WTC11 (cell line): ENCODE measurements at regions not wholly inside any gene's neighbourhood (a gene's known extent, or its start where the extent isn't known, plus 50 kb on each side); places are given as distances from the start of the nearest gene placed in this dataset.

Source experiments
- ATAC-seq: fragments of 200-7000 bp; cut with Tn5 transposase; 2 replicates; pipeline ENCODE4 v1.10.0; 2021; ENCODE audit warnings: mild to moderate bottlenecking, moderate library complexity
- CTCF ChIA-PET: fragments of 300-600 bp; sonication (Branson Sonifier 250); formaldehyde crosslinking; loops from one replicate; lab custom pipeline; 2021; ENCODE audit warnings: antibody characterized with exemption; lab: Charles Lee
- POLR2A ChIA-PET: fragments of 350-600 bp; sonication (Branson Sonifier 250); formaldehyde crosslinking; loops from one replicate; lab custom pipeline; 2021; ENCODE audit warnings: antibody characterized with exemption; lab: Charles Lee
- DNase-seq: peaks from one replicate; pipeline ENCODE4 v3.0.0; 2021; ENCODE audit warnings: low spot score
- H3K27ac Mint-ChIP-seq: 2 replicates; pipeline ENCODE4 v1.8.0; 2021; ENCODE audit warnings: mixed read lengths
- H3K27me3 Mint-ChIP-seq: 2 replicates; pipeline ENCODE4 v1.8.0; 2021; ENCODE audit warnings: low read depth, mild to moderate bottlenecking, moderate library complexity, mixed read lengths
- H3K36me3 Mint-ChIP-seq: 2 replicates; pipeline ENCODE4 v1.8.0; 2021; ENCODE audit warnings: mixed read lengths
- H3K4me1 Mint-ChIP-seq: 2 replicates; pipeline ENCODE4 v1.8.0; 2022; ENCODE audit warnings: mixed read lengths
- H3K4me3 Mint-ChIP-seq: 2 replicates; pipeline ENCODE4 v1.8.0; 2021; ENCODE audit warnings: mild to moderate bottlenecking, moderate library complexity, mixed read lengths
- H3K9me3 Mint-ChIP-seq: 2 replicates; pipeline ENCODE4 v1.8.0; 2021; ENCODE audit warnings: mixed read lengths
- AFF4 ChIP-seq: sonication (generic); formaldehyde crosslinking; IDR thresholded peaks from 2 replicates; pipeline ENCODE4 v1.8.1; 2023; ENCODE audit warnings: mild to moderate bottlenecking, missing genetic modification reagents, borderline replicate concordance
- EMX1 ChIP-seq: fragments of 250-450 bp; sonication (Bioruptor Pico); IDR thresholded peaks from 2 replicates; pipeline ENCODE4 v1.8.0; 2021; ENCODE audit warnings: mild to moderate bottlenecking
- FOXJ3 ChIP-seq: sonication (generic); formaldehyde crosslinking; IDR thresholded peaks from 2 replicates; pipeline ENCODE4 v1.9.0; 2021; ENCODE audit warnings: missing genetic modification reagents, mild to moderate bottlenecking, borderline replicate concordance
- FOXK1 ChIP-seq: sonication (generic); formaldehyde crosslinking; IDR thresholded peaks from 2 replicates; pipeline ENCODE4 v1.8.0; 2022; ENCODE audit warnings: mild to moderate bottlenecking, moderate library complexity, missing genetic modification reagents
- FOXP1 ChIP-seq: sonication (generic); formaldehyde crosslinking; IDR thresholded peaks from 2 replicates; pipeline ENCODE4 v1.8.0; 2022; ENCODE audit warnings: missing genetic modification reagents, mild to moderate bottlenecking, moderate library complexity, borderline replicate concordance
- MYBL2 ChIP-seq: sonication (generic); formaldehyde crosslinking; IDR thresholded peaks from 2 replicates; pipeline ENCODE4 v1.8.1; 2023; ENCODE audit warnings: mild to moderate bottlenecking, moderate library complexity, missing genetic modification reagents
- NFE2L1 ChIP-seq: sonication (generic); formaldehyde crosslinking; IDR thresholded peaks from 2 replicates; pipeline ENCODE4 v1.8.1; 2023; ENCODE audit warnings: missing genetic modification reagents
- NFYB ChIP-seq: sonication (generic); formaldehyde crosslinking; conservative IDR thresholded peaks from 2 replicates; pipeline ENCODE4 v1.8.0; 2022; ENCODE audit warnings: low read depth, missing genetic modification reagents
- NR2C2 ChIP-seq: sonication (generic); formaldehyde crosslinking; IDR thresholded peaks from 2 replicates; pipeline ENCODE4 v1.8.0; 2022; ENCODE audit warnings: mild to moderate bottlenecking, missing genetic modification reagents
- STAT6 ChIP-seq: sonication (generic); formaldehyde crosslinking; conservative IDR thresholded peaks from 2 replicates; pipeline ENCODE4 v1.8.1; 2023; ENCODE audit warnings: mild to moderate bottlenecking, low read depth, missing genetic modification reagents, moderate library complexity
- TEAD4 ChIP-seq: sonication (generic); formaldehyde crosslinking; IDR thresholded peaks from 2 replicates; pipeline ENCODE4 v1.8.0; 2022; ENCODE audit warnings: mild to moderate bottlenecking, missing genetic modification reagents
- ZBTB21 ChIP-seq: sonication (generic); formaldehyde crosslinking; IDR thresholded peaks from 2 replicates; pipeline ENCODE4 v1.8.1; 2023; ENCODE audit warnings: mild to moderate bottlenecking, missing genetic modification reagents, borderline replicate concordance
- ZBTB43 ChIP-seq: sonication (generic); formaldehyde crosslinking; IDR thresholded peaks from 2 replicates; pipeline ENCODE4 v1.8.1; 2023; ENCODE audit warnings: mild to moderate bottlenecking, missing genetic modification reagents
- ZNF138 ChIP-seq: sonication (generic); formaldehyde crosslinking; conservative IDR thresholded peaks from 2 replicates; pipeline ENCODE4 v1.8.1; 2022; ENCODE audit warnings: mild to moderate bottlenecking, moderate library complexity, missing genetic modification reagents
- ZNF317 ChIP-seq: sonication (generic); formaldehyde crosslinking; IDR thresholded peaks from 2 replicates; pipeline ENCODE4 v1.8.1; 2023; ENCODE audit warnings: low read depth, mild to moderate bottlenecking, moderate library complexity, missing genetic modification reagents, borderline replicate concordance
- ZNF416 ChIP-seq: fragments of 250-450 bp; sonication (Bioruptor Pico); IDR thresholded peaks from 2 replicates; pipeline ENCODE4 v1.9.0; 2021; ENCODE audit warnings: mild to moderate bottlenecking, inconsistent platforms
- TF ChIP-seq, protein P1 (sequence below): sonication (generic); formaldehyde crosslinking; IDR thresholded peaks from 2 replicates; pipeline ENCODE4 v1.8.0; 2022; ENCODE audit warnings: mild to moderate bottlenecking, missing genetic modification reagents
- TF ChIP-seq, protein P2 (sequence below): fragments of 250-450 bp; sonication (Bioruptor Pico); IDR thresholded peaks from 2 replicates; pipeline ENCODE4 v1.9.0; 2021; ENCODE audit warnings: mild to moderate bottlenecking, borderline replicate concordance

DNA sequence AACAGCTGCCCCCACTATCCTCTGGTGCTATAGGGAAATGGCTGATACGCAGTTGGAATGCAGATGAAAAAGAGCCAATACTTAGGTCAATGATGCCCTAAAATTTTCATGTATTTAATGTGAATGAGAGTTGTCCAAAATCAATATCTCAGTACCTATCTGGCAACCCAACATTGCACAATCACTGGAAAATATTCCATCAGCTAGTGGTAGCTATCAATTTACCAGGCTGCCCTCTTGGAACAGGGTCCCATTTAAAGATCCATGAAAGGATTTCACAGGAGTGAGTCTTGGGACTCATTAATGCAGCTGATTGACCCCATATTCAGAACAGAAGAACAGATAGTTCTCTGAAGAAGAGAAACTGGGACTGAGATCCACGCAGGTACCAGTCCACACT, 638.9 kb downstream of the SMARCA1 start:
- Mint-ChIP-seq H3K4me1 (no peaks in the 10 kb centered on the region), H3K27ac (no peak overlapping the region), H3K27me3 (no peaks in the 10 kb centered on the region; the same call in 1 of the 2 replicates), H3K4me3 (no peak overlapping the region), H3K9me3 (no peaks in the 10 kb centered on the region), H3K36me3 (no peaks in the 10 kb centered on the region)
- no peak for ATAC-seq
- CTCF ChIA-PET: no interaction called here
- POLR2A ChIA-PET: no interaction called here
- DNase-seq: no peak
- no peak for TF ChIP-seq ZBTB21 (CRISPR knock-in tag)
- TF ChIP-seq AFF4 (CRISPR knock-in tag): no peak
- no peak for TF ChIP-seq ZNF317 (CRISPR knock-in tag)

DNA sequence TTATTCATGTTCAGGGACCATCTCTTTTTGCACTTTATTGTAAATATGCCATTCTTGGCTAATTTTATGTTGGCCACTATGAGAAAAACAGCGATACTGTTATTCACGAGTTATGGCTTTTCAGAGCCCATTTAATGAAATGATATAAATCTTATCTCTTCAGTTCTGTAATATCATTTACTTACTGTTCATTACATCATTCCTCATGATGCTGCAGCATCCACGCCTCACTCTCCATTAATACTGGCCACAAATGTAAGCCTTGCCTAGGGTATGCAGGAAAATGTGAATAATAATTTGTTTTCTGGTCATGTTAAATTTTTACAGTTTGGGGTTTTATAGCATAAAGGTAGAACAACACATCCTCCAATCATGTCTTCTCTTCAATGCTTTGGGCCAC, 639.6 kb downstream of the SMARCA1 start:
- DNase-seq (no peak), ATAC-seq (no peak)
- CTCF ChIA-PET: no interaction called here
- Mint-ChIP-seq H3K27me3 (no peaks in the 10 kb centered on the region; the same call in 1 of the 2 replicates), H3K4me3 (no peak overlapping the region), H3K4me1 (no peaks in the 10 kb centered on the region), H3K9me3 (no peaks in the 10 kb centered on the region), H3K36me3 (no peaks in the 10 kb centered on the region), H3K27ac (no peak overlapping the region)
- POLR2A ChIA-PET: no interaction called here
- TF ChIP-seq MYBL2 (no peak), ZNF138 (CRISPR knock-in tag) (no peak), ZNF416 (CRISPR knock-in tag) (no peak), EMX1 (no peak), TEAD4 (no peak), NR2C2 (CRISPR knock-in tag) (no peak), NFE2L1 (no peak), NFYB (CRISPR knock-in tag) (no peak), FOXP1 (CRISPR knock-in tag) (no peak), FOXJ3 (no peak), FOXK1 (no peak), STAT6 (CRISPR knock-in tag) (no peak), ZBTB43 (CRISPR knock-in tag) (no peak)
- TF ChIP-seq, protein P1, sequence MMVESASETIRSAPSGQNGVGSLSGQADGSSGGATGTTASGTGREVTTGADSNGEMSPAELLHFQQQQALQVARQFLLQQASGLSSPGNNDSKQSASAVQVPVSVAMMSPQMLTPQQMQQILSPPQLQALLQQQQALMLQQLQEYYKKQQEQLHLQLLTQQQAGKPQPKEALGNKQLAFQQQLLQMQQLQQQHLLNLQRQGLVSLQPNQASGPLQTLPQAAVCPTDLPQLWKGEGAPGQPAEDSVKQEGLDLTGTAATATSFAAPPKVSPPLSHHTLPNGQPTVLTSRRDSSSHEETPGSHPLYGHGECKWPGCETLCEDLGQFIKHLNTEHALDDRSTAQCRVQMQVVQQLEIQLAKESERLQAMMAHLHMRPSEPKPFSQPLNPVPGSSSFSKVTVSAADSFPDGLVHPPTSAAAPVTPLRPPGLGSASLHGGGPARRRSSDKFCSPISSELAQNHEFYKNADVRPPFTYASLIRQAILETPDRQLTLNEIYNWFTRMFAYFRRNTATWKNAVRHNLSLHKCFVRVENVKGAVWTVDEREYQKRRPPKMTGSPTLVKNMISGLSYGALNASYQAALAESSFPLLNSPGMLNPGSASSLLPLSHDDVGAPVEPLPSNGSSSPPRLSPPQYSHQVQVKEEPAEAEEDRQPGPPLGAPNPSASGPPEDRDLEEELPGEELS (CRISPR knock-in tag): no peak
- TF ChIP-seq, protein P2, sequence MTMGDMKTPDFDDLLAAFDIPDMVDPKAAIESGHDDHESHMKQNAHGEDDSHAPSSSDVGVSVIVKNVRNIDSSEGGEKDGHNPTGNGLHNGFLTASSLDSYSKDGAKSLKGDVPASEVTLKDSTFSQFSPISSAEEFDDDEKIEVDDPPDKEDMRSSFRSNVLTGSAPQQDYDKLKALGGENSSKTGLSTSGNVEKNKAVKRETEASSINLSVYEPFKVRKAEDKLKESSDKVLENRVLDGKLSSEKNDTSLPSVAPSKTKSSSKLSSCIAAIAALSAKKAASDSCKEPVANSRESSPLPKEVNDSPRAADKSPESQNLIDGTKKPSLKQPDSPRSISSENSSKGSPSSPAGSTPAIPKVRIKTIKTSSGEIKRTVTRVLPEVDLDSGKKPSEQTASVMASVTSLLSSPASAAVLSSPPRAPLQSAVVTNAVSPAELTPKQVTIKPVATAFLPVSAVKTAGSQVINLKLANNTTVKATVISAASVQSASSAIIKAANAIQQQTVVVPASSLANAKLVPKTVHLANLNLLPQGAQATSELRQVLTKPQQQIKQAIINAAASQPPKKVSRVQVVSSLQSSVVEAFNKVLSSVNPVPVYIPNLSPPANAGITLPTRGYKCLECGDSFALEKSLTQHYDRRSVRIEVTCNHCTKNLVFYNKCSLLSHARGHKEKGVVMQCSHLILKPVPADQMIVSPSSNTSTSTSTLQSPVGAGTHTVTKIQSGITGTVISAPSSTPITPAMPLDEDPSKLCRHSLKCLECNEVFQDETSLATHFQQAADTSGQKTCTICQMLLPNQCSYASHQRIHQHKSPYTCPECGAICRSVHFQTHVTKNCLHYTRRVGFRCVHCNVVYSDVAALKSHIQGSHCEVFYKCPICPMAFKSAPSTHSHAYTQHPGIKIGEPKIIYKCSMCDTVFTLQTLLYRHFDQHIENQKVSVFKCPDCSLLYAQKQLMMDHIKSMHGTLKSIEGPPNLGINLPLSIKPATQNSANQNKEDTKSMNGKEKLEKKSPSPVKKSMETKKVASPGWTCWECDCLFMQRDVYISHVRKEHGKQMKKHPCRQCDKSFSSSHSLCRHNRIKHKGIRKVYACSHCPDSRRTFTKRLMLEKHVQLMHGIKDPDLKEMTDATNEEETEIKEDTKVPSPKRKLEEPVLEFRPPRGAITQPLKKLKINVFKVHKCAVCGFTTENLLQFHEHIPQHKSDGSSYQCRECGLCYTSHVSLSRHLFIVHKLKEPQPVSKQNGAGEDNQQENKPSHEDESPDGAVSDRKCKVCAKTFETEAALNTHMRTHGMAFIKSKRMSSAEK (CRISPR knock-in tag): no peak
